NCI-H2227 (cell line): ENCODE measurements at regions not wholly inside any gene's neighbourhood (a gene's known extent, or its start where the extent isn't known, plus 50 kb on each side); places are given as distances from the start of the nearest gene placed in this dataset.
A peak's percentile ranks its signal among the peaks of the same experiment; 100 is the strongest.

Experiments
- DNase-seq: peaks from one replicate; lab custom pipeline; 2025; ENCODE audit not compliant: unreplicated experiment; lab: John Stamatoyannopoulos, UW

DNA sequence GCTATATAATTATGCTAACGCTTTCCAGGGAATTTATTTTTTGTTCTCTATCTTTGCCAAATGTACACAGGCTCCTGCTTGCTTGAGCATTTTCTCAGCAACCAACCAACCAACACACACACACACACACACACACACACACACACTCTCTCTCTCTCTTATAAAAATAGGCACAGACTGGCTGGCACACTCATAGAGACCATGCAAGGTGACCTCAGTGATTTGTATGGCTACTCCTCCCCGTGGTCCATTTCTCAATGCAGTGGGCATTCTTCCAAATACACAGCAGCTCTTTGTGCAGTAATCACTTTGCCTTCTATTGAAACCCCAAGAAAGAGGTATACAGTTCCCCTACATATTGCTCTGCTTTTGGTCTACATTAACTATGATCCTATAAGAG lies 416.0 kb downstream of the MAN2A1 start:
- peak; percentile 19 for DNase-seq

DNA sequence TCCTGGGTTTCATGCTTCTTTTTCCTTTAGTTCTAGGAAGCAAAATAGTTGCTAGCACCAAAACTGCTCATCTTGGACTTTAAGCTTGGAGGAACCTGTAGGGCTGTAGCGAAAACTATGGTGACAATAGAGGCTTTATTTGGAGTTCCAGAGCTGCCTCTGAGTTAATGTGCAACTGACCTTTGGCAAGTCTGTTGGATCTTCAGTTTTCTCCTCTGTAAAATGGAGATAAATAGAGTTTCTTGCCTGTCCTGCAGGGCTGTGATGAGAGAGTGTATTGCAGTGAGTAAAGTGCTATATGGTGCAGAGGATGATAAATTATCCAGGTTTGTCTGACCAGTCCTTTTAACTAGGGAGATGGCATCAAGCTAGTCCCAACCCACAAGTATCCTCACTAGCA lies 417.0 kb downstream of the MAN2A1 start:
- DNase-seq, result no peak

DNA sequence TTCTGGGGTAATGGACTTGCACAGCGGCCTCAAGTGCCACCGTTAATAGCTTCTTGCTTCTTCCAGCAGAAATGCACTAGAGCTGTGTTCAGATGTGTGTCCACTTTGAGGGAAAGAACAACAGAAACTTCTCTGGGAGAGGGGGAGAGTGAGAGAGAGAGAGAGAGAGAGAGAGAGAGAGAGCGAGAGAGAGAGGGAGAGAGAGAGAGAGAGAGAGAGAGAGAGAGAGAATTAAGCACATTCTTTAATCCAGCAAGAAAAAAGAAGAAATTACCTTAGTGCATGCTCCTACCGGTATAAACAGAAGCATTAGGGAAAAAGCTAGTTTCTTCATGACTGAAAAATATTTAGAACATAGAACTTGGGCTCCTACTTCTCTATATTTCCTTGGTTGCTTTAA lies 418.8 kb downstream of the MAN2A1 start:
- no peak for DNase-seq

DNA sequence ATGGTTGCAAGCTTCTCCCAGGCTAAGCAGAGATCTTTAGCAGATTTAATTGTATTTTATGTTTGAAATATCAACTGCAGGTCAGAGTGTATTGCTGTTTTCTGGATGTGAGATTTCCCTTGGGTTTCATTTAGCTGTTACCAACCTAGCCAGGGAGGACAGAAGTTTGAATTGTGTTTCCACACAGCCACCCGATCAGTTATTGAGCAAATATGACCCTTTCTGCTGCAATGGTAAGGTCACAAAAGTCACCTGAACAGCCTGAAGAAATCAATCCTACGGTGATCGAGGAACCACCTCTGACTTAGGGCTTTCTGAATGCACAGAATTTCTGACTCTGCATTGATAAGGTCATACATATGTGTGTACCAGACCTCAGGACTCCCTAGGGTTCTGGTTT lies 419.9 kb downstream of the MAN2A1 start:
- DNase-seq, result no peak

DNA sequence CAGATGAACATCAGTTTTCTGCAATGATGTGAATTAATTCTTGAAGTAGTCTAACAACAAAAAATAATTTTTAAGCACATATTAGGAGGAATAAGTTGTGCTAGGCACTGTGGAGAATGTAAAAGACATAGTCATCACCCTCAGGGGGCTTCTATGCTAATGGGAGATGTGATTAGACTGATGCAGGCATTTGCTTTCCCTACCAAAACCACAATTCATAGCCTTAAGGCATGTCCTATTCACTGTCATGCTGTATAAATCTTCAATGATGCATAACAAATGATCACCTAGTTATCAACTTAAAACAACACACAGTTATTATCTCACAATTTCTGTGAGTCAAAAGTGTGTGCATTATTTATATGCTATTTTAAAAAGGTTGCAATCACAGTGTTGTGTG lies 422.6 kb downstream of the MAN2A1 start:
- no peak for DNase-seq

DNA sequence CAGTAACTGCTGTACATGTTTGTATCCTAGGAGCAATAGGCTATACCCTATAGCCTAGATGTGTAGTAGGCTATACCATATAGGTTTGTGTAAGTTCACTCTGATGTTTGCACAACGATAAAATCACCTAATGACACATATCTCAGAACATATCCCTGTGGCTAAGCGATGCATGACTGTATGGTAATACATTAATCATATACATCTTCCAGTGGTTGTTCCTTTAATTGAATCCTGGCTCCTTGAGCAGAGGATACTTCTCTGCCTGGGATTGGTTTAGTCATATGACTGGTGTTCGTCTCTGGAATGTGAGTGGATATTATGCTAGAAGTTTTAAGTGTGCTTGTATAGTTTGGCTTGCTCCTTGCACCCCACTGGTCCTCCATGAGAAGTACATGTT lies 425.8 kb downstream of the MAN2A1 start:
- no peak for DNase-seq

DNA sequence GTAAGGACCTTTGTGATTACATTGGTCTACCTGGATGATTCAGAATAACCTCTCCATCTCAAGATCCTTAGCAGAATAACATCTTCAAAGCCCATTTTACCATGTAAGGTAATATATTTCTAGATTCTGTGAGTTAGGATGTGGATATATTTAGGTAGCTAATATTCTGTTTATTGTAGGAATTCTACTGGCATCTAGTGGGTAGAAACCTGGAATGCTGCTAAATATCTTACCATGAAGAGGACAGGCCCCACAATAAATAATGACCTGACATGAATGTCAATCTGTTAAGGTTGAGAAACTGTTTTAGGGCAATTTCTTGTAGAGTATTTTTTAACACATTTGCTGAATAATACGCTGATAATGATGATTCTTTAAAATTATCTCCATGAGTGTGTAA lies 426.8 kb downstream of the MAN2A1 start:
- no peak for DNase-seq

DNA sequence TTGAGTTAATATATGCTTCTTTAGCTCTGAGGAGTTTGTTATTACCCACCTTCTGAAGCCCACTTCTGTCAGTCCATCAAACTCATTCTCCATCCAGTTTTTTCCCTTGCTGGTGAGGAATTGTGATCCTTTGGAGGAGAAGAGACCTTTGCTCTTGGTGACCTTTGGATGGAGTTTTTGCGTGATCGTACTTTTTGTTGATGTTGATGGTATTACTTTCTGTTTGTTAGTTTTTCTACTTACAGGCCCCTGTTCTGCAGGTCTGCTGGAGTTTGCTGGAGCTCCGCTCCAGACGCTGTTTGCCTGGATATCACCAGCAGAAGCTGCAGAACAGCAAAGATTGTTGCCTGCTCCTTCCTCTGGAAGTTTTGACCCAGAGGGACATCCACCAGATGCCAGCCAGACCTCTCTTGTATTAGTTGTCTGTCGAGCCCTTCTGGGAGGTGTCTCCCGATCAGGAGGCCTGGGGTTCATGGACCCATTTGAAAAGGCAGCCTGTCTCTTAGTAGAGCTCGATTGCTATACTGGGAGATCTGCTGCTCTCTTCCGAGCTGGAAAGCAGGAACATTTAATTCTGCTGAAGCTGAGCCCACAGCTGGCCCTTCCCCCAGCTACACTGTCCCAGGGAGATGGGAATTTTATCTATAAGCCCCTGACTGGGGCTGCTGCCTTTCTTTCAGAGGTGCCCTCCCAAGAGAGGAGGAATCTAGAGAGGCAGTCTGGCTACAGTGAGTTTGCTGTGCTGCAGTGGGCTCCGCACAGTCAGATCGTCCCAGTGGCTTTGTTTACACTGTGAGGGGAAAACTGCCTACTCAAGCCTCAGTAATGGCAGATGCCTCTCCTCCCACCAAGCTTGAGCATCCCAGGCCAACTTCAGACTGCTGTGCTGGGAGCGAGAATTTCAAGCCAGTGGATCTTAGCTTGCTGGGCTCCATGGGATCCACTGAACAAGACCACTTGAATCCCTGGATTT lies 445.5 kb downstream of the MAN2A1 start:
- DNase-seq, result no peak

DNA sequence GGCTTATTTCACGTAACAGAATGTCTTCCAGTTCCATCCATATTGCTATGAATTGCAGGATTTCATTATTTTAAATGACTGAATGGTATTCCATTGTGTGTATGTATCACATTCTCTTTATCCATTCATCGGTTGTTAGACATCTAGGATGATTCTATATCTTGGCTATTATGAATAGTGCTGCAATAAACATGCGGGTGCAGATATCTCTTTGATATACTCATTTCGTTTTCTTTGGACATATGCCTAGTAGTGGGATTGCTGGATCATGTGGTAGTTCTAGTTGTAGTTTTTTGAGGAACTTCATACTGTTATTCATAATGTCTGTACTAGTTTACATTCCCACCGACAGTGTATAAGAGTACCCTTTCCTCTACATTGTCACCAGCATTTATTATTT lies 460.5 kb downstream of the MAN2A1 start:
- DNase-seq, result no peak

DNA sequence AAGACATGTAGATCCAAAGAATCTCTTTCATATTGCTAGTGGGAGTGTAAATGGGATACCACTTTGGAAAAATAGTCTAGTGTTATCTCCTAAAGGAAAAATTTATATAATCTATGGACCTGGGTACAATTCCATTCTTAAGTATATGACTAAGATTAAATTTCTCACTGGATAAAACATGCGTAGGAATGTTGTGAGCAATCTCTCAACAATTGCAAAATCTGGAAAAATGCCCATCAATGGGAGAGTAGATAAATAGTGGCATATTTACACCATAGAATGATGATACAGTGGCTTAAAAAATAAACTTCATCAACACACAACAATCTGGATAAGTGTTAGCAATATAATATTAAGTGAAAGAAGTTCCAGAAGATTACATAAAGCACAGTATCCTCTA lies 469.5 kb downstream of the MAN2A1 start:
- no peak for DNase-seq

DNA sequence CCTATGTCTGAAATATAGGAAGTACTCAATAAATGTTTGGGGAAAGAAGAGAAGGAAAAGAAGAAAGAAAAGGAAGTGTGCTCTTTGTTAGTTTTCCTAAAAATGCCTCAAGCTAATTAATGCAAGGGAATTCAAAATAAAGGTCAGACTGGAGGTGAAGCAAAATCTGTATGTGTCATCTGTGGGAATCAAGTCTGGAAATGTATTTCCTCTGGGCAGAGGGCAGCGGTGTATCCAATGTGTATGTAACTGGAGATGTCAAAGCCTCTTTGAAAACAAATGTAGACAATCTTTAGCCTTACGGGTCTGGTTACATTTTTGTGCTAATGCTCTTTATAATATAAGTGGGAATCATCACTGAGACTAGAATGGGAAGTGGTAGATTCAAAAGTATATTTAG lies 471.4 kb downstream of the MAN2A1 start:
- DNase-seq, result no peak

DNA sequence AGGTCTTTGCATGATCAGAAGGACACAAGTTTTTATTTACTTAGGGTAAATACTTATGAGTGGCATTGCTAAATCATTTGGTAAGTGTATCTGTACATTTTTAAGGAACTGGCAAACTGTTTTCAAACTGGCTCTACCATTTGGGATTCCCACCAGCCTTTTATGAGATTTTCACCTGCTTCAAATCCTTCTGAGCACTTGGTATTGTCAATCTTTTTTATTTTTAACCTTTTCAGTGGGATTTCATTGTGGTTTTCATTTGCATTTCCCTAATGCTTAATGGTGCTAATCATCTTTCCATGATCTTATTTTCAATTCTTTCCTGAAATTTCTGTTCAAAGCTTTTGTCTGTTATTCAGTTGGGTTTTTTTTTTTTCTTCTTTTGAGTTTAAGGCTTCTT lies 475.6 kb downstream of the MAN2A1 start:
- DNase-seq, result no peak

DNA sequence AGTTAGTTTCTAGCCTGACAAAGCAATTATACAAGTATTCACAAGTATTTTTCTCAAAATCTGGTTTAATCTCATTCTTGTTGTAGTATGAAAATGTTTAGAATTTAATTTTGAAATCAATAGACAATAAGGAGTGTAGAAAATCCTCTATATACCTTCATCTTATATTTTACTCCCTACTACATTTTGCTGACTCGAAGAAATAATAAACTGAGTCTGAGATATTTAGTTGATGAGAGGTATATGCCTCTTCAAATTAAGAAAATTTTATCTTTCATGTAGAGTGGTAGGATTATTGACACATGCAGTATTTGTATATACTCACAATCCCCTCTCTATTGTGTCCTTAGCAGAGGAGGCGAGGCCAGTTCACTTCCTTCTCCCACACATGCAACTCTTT lies 477.7 kb downstream of the MAN2A1 start:
- no peak for DNase-seq

DNA sequence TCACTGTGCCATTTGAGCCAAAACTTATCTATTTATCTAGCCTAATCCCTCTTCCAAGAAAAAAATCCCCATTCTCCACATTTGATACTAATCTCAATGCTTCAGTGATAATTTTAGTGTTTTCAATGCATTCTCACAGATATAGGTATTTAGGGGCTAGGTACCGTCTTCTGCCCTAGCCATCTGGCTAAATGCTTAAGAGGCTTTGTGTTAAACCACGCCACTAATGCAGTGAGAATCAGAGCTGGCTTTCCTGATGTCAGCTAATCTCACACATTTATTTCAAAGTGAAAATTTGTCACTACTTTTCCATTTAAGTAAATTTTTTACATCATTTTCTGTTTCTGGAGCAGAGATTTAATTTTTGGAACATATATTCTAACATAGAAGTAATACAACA lies 479.7 kb downstream of the MAN2A1 start:
- no peak for DNase-seq

DNA sequence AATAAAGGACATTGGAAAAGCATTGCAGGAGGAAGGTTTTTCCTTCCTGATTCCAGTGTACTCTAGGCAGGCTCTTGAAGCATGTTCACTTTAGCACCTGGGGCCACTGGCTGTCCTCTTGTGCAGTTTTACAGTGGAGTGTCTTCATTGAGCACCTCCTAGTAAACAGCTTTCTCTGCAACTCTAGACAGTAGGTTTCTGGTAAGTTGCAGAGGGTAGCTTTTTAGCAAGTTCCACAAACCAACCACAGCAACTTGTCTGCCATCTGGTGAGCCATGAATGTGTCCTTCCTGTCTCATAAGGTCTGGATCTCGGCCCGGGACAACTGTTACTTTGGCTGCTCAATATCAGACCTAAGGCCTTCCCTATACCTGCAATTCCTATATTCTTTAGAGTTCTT lies 488.0 kb downstream of the MAN2A1 start:
- DNase-seq, result no peak

DNA sequence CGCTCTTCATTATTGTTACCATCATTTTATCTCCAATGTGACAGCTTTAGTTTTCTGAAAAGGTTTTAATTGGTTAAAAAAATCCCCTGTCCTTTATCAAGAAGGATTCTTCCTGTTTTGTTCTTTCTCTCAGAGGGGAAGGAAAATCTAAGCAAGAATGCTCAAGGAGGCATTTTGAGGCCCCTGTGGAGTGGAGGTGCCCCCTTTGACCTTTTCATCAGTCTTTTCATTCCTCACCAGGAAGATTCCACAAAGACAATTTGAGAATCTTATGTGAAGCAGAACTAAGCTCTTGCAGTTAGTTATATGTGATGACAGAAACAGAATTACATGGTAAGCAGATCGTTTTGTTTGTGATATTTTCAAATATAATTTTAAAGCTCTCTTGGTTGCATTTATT lies 489.6 kb downstream of the MAN2A1 start:
- peak; percentile 0 for DNase-seq

DNA sequence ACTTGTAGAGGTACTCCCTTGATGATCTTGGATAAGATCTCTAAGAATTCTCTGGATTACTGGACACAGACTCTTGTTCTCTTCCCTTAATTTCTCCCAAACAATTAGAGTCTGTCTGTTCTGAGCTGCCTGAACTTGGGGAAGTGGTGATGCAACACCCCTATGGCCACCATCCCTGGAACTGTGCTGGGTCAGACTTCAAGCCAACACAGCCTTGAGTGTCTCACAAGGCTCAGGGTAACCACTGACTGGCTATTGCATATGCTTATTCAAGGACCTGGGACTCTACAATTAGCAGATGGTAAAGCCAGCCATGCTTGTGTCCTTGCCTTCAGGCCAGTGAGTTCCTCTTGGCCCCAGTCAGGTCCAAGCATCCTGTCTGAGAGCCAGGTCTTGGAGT lies 504.5 kb downstream of the MAN2A1 start:
- DNase-seq, result no peak

DNA sequence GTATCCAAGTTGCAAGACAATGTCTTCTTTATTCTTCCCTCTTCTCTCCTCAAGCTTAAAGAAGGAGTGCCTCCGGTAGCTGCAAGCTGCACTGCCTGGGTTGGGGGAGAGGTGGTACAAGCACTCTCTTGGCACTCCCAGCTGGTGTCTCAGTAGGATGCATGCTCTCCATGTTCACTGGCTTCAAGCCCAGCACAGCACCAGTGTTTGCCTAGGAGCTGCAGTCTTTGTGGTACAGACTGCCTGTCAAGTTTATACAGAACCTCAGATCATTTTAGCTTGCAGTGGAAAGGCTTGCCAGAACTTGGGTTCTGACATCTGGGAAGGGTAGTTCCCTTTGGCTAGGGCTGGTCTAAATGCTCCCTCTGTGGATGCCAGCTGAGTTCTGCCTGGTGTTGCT lies 505.6 kb downstream of the MAN2A1 start:
- no peak for DNase-seq

DNA sequence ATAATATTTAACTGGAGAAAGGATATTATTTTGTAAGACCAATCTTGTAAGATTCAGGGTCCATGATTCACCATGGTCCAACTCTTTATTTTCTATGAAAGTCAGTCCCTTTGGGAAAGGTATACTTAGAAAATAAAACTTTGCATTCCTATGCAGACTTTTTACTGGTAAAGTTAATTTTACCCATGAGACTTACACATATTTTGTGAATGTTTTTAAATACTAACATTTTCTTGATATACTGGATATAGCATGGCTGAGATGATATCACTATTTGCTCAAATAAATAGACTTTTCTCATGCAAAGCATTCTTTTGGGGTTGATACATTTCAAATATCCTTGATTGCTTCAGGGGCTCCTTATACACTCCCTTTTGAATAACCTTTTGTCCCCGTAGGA lies 512.1 kb downstream of the MAN2A1 start:
- no peak for DNase-seq

DNA sequence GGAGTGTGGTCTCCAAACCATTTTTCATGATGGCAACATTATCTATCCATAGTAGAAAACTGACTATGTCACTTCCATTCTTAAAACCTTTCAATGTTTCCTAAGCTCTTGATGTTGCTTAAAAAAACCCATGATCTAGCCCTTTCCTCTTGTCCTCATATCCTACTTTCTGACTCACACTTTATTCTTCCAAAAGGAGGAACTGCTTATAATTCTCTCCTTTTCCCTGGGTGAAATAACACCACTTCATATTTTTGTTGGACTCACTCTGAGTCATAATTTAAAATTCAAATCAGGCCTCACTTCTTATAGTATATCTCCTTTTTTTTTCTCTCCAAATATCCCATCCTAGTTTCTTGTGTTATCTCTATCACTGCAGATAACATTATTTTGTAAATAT lies 513.9 kb downstream of the MAN2A1 start:
- DNase-seq, result no peak

DNA sequence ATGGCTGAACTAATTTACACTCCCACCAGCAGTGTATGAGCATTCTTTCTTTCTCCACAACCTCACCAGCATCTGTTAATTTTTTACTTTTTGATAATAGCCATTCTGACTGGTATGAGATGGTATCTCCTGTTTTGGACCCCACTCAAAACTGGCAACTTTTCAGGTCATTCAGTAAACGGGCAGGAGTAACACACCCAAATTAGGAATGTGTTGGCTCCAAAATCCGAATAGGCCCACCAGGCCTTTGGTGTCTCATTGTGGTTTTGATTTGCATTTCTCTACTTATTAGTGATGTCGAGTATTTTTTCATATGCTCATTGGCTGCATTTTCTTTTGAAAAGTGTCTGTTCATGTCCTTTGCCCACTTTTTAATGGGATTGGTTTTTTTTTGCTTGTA lies 517.1 kb downstream of the TMEM232 start:
- DNase-seq, result no peak

DNA sequence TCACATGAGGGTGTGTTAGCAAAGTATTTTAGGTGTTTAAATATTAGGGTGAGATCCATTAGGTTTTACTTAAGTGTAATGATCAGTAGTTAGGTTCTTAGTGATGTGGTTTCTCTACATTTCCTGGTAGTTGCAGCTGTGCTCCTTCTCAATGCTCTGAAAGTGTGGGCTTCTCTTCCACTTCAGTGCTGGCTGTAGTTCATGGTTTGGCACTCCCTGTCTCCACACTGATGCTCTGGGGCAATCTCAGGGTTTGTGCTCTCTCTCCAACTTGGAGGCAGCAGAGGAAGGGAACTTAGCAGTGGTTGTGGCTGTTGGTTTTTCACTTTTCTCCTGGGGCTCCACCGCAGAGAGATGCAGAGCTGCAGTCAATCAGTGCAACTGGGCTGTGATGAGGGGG lies 507.5 kb downstream of the TMEM232 start:
- DNase-seq, result no peak

DNA sequence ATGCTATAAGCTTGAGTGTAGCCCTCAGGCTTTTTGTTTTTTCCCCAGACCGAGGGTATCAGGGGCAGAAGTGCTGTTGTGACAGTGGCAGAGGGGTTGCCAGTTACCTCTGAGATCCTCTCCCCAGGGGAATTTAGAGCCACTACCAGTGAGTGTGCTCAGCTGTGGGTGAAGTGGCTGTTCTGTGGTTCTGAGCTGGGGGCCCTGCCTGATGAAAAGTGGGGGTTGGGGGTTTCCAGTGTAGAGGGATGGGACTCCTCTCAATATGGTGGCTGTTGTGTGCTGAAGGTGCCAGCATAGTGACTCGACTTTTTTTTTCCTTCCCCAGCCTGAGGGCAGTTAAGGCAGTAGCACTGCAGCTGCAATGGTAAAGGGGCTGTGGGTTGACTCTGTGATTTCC lies 506.7 kb downstream of the TMEM232 start:
- no peak for DNase-seq
